Myocyte (in vitro differentiated cells): ENCODE measurements at regions not wholly inside any gene's neighbourhood (a gene's known extent, or its start where the extent isn't known, plus 50 kb on each side); places are given as distances from the start of the nearest gene placed in this dataset.

ENCODE experiments used
- DNase-seq: peaks from one replicate; pipeline ENCODE4 v3.0.0-alpha.2; 2012; ENCODE audit warnings: low read depth

GRCh38 chrX:30951003-30951402 is 61.9 kb upstream of the TAB3 start:
- DNase-seq: no peak

DNA sequence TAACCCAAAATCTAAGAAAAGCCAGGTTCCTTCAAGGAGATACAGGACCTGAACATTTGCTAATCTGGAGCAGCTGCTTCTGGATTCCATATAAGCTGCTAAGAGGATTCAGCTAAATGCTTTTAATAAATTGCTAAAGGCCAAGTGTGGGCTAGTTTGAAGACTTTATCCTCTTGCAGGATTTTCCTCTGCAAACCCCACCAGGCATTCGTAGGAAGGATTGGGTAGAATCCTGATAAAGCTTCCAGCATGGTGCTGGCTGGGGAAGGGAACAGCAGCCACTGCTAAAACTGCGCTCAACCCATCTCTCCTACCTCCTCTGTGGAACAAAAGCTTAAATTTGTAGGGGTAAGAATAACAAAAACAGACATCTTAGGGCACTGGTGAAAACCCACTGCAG is 61.3 kb upstream of the TAB3 start:
- no peak for DNase-seq

GRCh38 chrX:30949554-30949953 is 60.5 kb upstream of the TAB3 start:
- no peak for DNase-seq

GRCh38 chrX:30948626-30949025 is 59.6 kb upstream of the TAB3 start:
- DNase-seq: no peak

DNA sequence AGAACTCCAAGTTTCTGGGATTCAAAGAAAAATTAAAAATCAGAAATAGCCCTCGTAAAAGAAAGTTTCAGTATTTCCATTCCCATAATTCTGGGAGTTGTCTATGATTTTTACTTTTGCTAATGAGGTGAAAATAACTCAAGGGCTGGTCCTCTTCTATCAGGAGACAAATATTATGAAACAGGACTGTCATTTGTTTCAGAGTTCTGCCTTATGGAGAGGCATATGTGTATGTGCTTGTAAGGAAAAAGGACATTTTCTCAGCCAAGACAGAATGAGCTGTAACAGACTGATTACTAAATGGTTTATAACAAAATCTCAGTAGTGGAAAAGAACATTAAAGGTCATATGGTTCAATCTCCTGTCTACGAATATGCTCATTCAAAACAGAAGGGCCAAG is 59.0 kb upstream of the TAB3 start:
- DNase-seq: no peak

- DNase-seq: no peak
Observed at GRCh38 chrX:30943984-30944383, 54.9 kb upstream of the TAB3 start.

- no peak for DNase-seq
Observed at GRCh38 chrX:30941898-30942297, 52.8 kb upstream of the TAB3 start.

DNA sequence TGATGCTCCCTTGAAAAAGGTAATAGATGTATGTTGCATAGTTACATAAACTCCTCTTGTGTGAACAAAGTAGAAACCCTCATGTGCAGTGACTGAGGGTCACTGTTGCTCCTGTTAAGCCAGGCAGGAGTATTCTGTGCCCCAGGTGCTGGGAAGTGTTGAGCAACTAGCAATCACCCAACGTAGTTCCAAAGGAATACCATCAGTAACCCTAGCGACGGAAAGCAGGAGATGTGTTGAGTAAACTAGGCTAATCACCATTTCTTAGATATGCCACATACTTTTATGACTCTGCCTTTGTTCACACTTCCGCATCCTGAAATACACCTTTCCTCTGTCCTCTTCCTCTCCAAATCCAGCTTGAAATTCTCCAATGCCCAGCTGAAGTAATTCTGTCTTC is 50.9 kb upstream of the TAB3 start:
- no peak for DNase-seq
